OCI-LY7 (cell line): ENCODE measurements at regions not wholly inside any gene's neighbourhood (a gene's known extent, or its start where the extent isn't known, plus 50 kb on each side); places are given as distances from the start of the nearest gene placed in this dataset.

Source experiments
- BruUV-seq: library from RNA; stranded (reverse); fragments of 400-500 nt; replicated peaks from 2 replicates; lab custom pipeline; 2021; lab: Mats Ljungman, UMichigan
- CTCF ChIA-PET: fragments of 300-600 bp; sonication (Branson Sonifier 250); formaldehyde crosslinking; loops from one replicate; lab custom pipeline; 2022; ENCODE audit warnings: antibody characterized with exemption; ENCODE audit not compliant: unreplicated experiment; lab: Charles Lee
- POLR2A ChIA-PET: fragments of 300-600 bp; sonication (Branson Sonifier 250); formaldehyde crosslinking; loops from one replicate; lab custom pipeline; 2022; ENCODE audit warnings: antibody characterized with exemption; lab: Charles Lee
- DNase-seq: peaks from one replicate; pipeline ENCODE4 v3.0.0-alpha.2; 2015; ENCODE audit warnings: low spot score
- H2AFZ ChIP-seq: fragments of 200-600 bp; sonication (generic), shearing (Covaris generic); 2 replicates; pipeline ENCODE4 v1.6.1; 2014; ENCODE audit warnings: mild to moderate bottlenecking, antibody characterized with exemption, low read length, moderate library complexity
- H3K27ac ChIP-seq: fragments of 200-600 bp; sonication (generic); 2 replicates; pipeline ENCODE4 v1.5.1; 2014; ENCODE audit warnings: mixed run types, low read depth, mild to moderate bottlenecking, moderate library complexity, low read length, inconsistent platforms; ENCODE audit not compliant: poor library complexity, severe bottlenecking
- H3K36me3 ChIP-seq: fragments of 200-600 bp; sonication (generic); 2 replicates; pipeline ENCODE4 v1.6.1; 2014; ENCODE audit warnings: mild to moderate bottlenecking, antibody characterized with exemption, low read length, moderate library complexity, mixed read lengths; ENCODE audit not compliant: insufficient read depth
- H3K4me1 ChIP-seq: fragments of 200-600 bp; sonication (generic); 2 replicates; pipeline ENCODE4 v1.5.1; 2014; ENCODE audit warnings: mild to moderate bottlenecking, low read length; ENCODE audit not compliant: insufficient read depth, poor library complexity, severe bottlenecking
- H3K4me2 ChIP-seq: fragments of 200-600 bp; sonication (generic); 2 replicates; pipeline ENCODE4 v1.6.1; 2014; ENCODE audit warnings: mild to moderate bottlenecking, low read length
- H3K4me3 ChIP-seq: fragments of 200-600 bp; sonication (generic); 2 replicates; pipeline ENCODE4 v1.5.1; 2014; ENCODE audit warnings: mild to moderate bottlenecking, low read depth, low read length; ENCODE audit not compliant: poor library complexity, severe bottlenecking
- H3K79me2 ChIP-seq: fragments of 200-600 bp; sonication (generic); 2 replicates; pipeline ENCODE4 v1.6.1; 2016; ENCODE audit warnings: low read depth, mild to moderate bottlenecking, low read length, moderate library complexity, mixed read lengths; ENCODE audit not compliant: insufficient read depth
- H3K9me2 ChIP-seq: fragments of 200-600 bp; sonication (generic); 2 replicates; pipeline ENCODE4 v1.6.1; 2016; ENCODE audit warnings: mild to moderate bottlenecking, low read length, mixed read lengths; ENCODE audit not compliant: insufficient read depth
- H3K9me3 ChIP-seq: fragments of 200-600 bp; sonication (generic); 2 replicates; pipeline ENCODE4 v1.6.1; 2014; ENCODE audit warnings: mild to moderate bottlenecking, mixed run types, low read length, mixed read lengths
- H4K20me1 ChIP-seq: fragments of 200-600 bp; sonication (generic); 2 replicates; pipeline ENCODE4 v1.6.1; 2014; ENCODE audit warnings: mild to moderate bottlenecking, antibody characterized with exemption, low read length, moderate library complexity, mixed read lengths; ENCODE audit not compliant: insufficient read depth
- CTCF ChIP-seq: fragments of 200-600 bp; sonication (generic); conservative IDR thresholded peaks from 2 replicates; pipeline ENCODE4 v1.5.1; 2014; ENCODE audit warnings: mild to moderate bottlenecking, antibody characterized with exemption, low read length, moderate library complexity, mixed read lengths
- EZH2phosphoT487 ChIP-seq: fragments of 200-600 bp; sonication (generic); IDR thresholded peaks from 2 replicates; pipeline ENCODE4 v1.6.1; 2018; ENCODE audit warnings: low read depth, borderline replicate concordance, mild to moderate bottlenecking, mixed run types, antibody characterized with exemption, low read length, moderate library complexity, mixed read lengths
- intact Hi-C: fragments of 100-400 bp; cut with micrococcal nuclease; formaldehyde crosslinking; loops from one replicate; pipeline ENCODE4 v1.10.0; 2022; ENCODE audit not compliant: unreplicated experiment

GRCh38 chr13:64413529-64413928, 2816.6 kb downstream of the PCDH9 start:
- POLR2A ChIA-PET: no interaction called here
- Histone ChIP-seq H3K27ac (no peak overlapping the region), H3K9me3 (no peaks in the 10 kb centered on the region), H3K4me3 (no peak overlapping the region), H4K20me1 (no peaks in the 10 kb centered on the region), H2AFZ (no peak overlapping the region), H3K9me2 (no peaks in the 10 kb centered on the region), H3K4me1 (no peaks in the 10 kb centered on the region), H3K36me3 (no peaks in the 10 kb centered on the region), H3K4me2 (no peak overlapping the region), H3K79me2 (no peaks in the 10 kb centered on the region)
- TF ChIP-seq CTCF: no peak
- CTCF ChIA-PET: no interaction called here
- intact Hi-C loops: no loop called here
- DNase-seq: no peak
- BruUV-seq: no TSS peak

GRCh38 chr13:64410276-64411053, 2819.7 kb downstream of the PCDH9 start:
- Histone ChIP-seq H3K27ac (no peak overlapping the region), H3K9me2 (no peaks in the 10 kb centered on the region), H3K4me3 (no peak overlapping the region), H3K36me3 (no peaks in the 10 kb centered on the region), H3K79me2 (no peaks in the 10 kb centered on the region), H2AFZ (no peak overlapping the region), H3K9me3 (no peaks in the 10 kb centered on the region), H4K20me1 (no peaks in the 10 kb centered on the region), H3K4me1 (no peaks in the 10 kb centered on the region), H3K4me2 (no peak overlapping the region)
- ChIA-PET POLR2A (no interaction called here), CTCF (no interaction called here)
- intact Hi-C loops: no loop called here
- no TSS peak for BruUV-seq
- TF ChIP-seq EZH2phosphoT487: no peak
- no peak for TF ChIP-seq CTCF
- DNase-seq: no peak

- no peak overlapping the region for H3K4me2 ChIP-seq
- no peak overlapping the region for H2AFZ ChIP-seq
- no peaks in the 10 kb centered on the region for H3K4me1 ChIP-seq
- ChIA-PET POLR2A (interaction anchor here (0.5 kb wide), 1 partner anchor 1197 kb away, joined by 3 read pairs; no protein-coding TSS in a partner anchor), CTCF (no interaction called here)
- TF ChIP-seq EZH2phosphoT487 (no peak), CTCF (no peak)
- no peaks in the 10 kb centered on the region for H4K20me1 ChIP-seq
- H3K27ac ChIP-seq: no peak overlapping the region
- no TSS peak for BruUV-seq
- intact Hi-C loops: no loop called here
- no peaks in the 10 kb centered on the region for H3K9me3 ChIP-seq
- H3K9me2 ChIP-seq: no peaks in the 10 kb centered on the region
- DNase-seq: no peak
- no peak overlapping the region for H3K4me3 ChIP-seq
- H3K36me3 ChIP-seq: no peaks in the 10 kb centered on the region
- no peaks in the 10 kb centered on the region for H3K79me2 ChIP-seq
These were observed 2832.4 kb downstream of the PCDH9 start for GRCh38 chr13:64397701-64398100.
